OCI-LY7 (cell line): ENCODE measurements at regions not wholly inside any gene's neighbourhood (a gene's known extent, or its start where the extent isn't known, plus 50 kb on each side); places are given as distances from the start of the nearest gene placed in this dataset.

Experiments used
- BruUV-seq: library from RNA; stranded (reverse); fragments of 400-500 nt; replicated peaks from 2 replicates; lab custom pipeline; 2021; lab: Mats Ljungman, UMichigan
- CTCF ChIA-PET: fragments of 300-600 bp; sonication (Branson Sonifier 250); formaldehyde crosslinking; loops from one replicate; lab custom pipeline; 2022; ENCODE audit warnings: antibody characterized with exemption; ENCODE audit not compliant: unreplicated experiment; lab: Charles Lee
- POLR2A ChIA-PET: fragments of 300-600 bp; sonication (Branson Sonifier 250); formaldehyde crosslinking; loops from one replicate; lab custom pipeline; 2022; ENCODE audit warnings: antibody characterized with exemption; lab: Charles Lee
- DNase-seq: peaks from one replicate; pipeline ENCODE4 v3.0.0-alpha.2; 2015; ENCODE audit warnings: low spot score
- H2AFZ ChIP-seq: fragments of 200-600 bp; sonication (generic), shearing (Covaris generic); 2 replicates; pipeline ENCODE4 v1.6.1; 2014; ENCODE audit warnings: mild to moderate bottlenecking, antibody characterized with exemption, low read length, moderate library complexity
- H3K27ac ChIP-seq: fragments of 200-600 bp; sonication (generic); 2 replicates; pipeline ENCODE4 v1.5.1; 2014; ENCODE audit warnings: mixed run types, low read depth, mild to moderate bottlenecking, moderate library complexity, low read length, inconsistent platforms; ENCODE audit not compliant: poor library complexity, severe bottlenecking
- H3K36me3 ChIP-seq: fragments of 200-600 bp; sonication (generic); 2 replicates; pipeline ENCODE4 v1.6.1; 2014; ENCODE audit warnings: mild to moderate bottlenecking, antibody characterized with exemption, low read length, moderate library complexity, mixed read lengths; ENCODE audit not compliant: insufficient read depth
- H3K4me1 ChIP-seq: fragments of 200-600 bp; sonication (generic); 2 replicates; pipeline ENCODE4 v1.5.1; 2014; ENCODE audit warnings: mild to moderate bottlenecking, low read length; ENCODE audit not compliant: insufficient read depth, poor library complexity, severe bottlenecking
- H3K4me2 ChIP-seq: fragments of 200-600 bp; sonication (generic); 2 replicates; pipeline ENCODE4 v1.6.1; 2014; ENCODE audit warnings: mild to moderate bottlenecking, low read length
- H3K4me3 ChIP-seq: fragments of 200-600 bp; sonication (generic); 2 replicates; pipeline ENCODE4 v1.5.1; 2014; ENCODE audit warnings: mild to moderate bottlenecking, low read depth, low read length; ENCODE audit not compliant: poor library complexity, severe bottlenecking
- H3K79me2 ChIP-seq: fragments of 200-600 bp; sonication (generic); 2 replicates; pipeline ENCODE4 v1.6.1; 2016; ENCODE audit warnings: low read depth, mild to moderate bottlenecking, low read length, moderate library complexity, mixed read lengths; ENCODE audit not compliant: insufficient read depth
- H3K9me2 ChIP-seq: fragments of 200-600 bp; sonication (generic); 2 replicates; pipeline ENCODE4 v1.6.1; 2016; ENCODE audit warnings: mild to moderate bottlenecking, low read length, mixed read lengths; ENCODE audit not compliant: insufficient read depth
- H3K9me3 ChIP-seq: fragments of 200-600 bp; sonication (generic); 2 replicates; pipeline ENCODE4 v1.6.1; 2014; ENCODE audit warnings: mild to moderate bottlenecking, mixed run types, low read length, mixed read lengths
- H4K20me1 ChIP-seq: fragments of 200-600 bp; sonication (generic); 2 replicates; pipeline ENCODE4 v1.6.1; 2014; ENCODE audit warnings: mild to moderate bottlenecking, antibody characterized with exemption, low read length, moderate library complexity, mixed read lengths; ENCODE audit not compliant: insufficient read depth
- EZH2phosphoT487 ChIP-seq: fragments of 200-600 bp; sonication (generic); IDR thresholded peaks from 2 replicates; pipeline ENCODE4 v1.6.1; 2018; ENCODE audit warnings: low read depth, borderline replicate concordance, mild to moderate bottlenecking, mixed run types, antibody characterized with exemption, low read length, moderate library complexity, mixed read lengths
- intact Hi-C: fragments of 100-400 bp; cut with micrococcal nuclease; formaldehyde crosslinking; loops from one replicate; pipeline ENCODE4 v1.10.0; 2022; ENCODE audit not compliant: unreplicated experiment
- TF ChIP-seq, protein P1 (sequence below): fragments of 200-600 bp; sonication (generic); conservative IDR thresholded peaks from 2 replicates; pipeline ENCODE4 v1.5.1; 2014; ENCODE audit warnings: mild to moderate bottlenecking, antibody characterized with exemption, low read length, moderate library complexity, mixed read lengths

DNA sequence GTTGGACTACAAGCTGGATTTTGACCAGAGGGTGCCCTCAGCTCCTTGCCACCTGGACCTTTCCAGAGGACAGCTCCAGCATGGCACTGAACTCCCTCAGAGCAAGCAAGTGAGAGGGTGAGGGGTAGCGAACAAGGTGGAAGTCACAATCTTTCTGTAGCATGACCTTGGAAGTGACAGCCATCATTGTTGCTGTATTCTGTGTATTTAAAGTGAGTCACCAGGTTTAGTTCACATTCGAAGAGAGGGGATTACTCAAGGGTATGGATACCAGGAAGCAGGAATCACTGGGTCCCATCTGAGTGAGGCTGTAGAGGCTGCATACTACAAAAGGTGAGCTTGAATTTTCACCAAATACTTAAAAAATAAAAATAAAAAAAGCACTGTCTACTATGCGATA, 280.0 kb upstream of the SPTLC3 start:
- H3K79me2 ChIP-seq = no peaks in the 10 kb centered on the region
- H2AFZ ChIP-seq = no peak overlapping the region
- ChIA-PET CTCF (interaction anchor here (0.5 kb wide), 1 partner anchor 596 kb away, joined by 3 read pairs; no protein-coding TSS in a partner anchor), POLR2A (interaction anchor here (1.4 kb wide), 1 partner anchor 71 kb away, joined by 3 read pairs; no protein-coding TSS in a partner anchor)
- TF ChIP-seq, protein P1, sequence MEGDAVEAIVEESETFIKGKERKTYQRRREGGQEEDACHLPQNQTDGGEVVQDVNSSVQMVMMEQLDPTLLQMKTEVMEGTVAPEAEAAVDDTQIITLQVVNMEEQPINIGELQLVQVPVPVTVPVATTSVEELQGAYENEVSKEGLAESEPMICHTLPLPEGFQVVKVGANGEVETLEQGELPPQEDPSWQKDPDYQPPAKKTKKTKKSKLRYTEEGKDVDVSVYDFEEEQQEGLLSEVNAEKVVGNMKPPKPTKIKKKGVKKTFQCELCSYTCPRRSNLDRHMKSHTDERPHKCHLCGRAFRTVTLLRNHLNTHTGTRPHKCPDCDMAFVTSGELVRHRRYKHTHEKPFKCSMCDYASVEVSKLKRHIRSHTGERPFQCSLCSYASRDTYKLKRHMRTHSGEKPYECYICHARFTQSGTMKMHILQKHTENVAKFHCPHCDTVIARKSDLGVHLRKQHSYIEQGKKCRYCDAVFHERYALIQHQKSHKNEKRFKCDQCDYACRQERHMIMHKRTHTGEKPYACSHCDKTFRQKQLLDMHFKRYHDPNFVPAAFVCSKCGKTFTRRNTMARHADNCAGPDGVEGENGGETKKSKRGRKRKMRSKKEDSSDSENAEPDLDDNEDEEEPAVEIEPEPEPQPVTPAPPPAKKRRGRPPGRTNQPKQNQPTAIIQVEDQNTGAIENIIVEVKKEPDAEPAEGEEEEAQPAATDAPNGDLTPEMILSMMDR = no peak
- TF ChIP-seq EZH2phosphoT487 = no peak
- H3K36me3 ChIP-seq = no peaks in the 10 kb centered on the region
- H3K9me2 ChIP-seq = no peaks in the 10 kb centered on the region
- H3K27ac ChIP-seq = no peak overlapping the region
- no peaks in the 10 kb centered on the region for H3K9me3 ChIP-seq
- intact Hi-C loops = no loop called here
- DNase-seq = no peak
- H3K4me1 ChIP-seq = no peaks in the 10 kb centered on the region
- BruUV-seq = no TSS peak
- no peak overlapping the region for H3K4me2 ChIP-seq
- H3K4me3 ChIP-seq = no peak overlapping the region
- H4K20me1 ChIP-seq = no peaks in the 10 kb centered on the region

DNA sequence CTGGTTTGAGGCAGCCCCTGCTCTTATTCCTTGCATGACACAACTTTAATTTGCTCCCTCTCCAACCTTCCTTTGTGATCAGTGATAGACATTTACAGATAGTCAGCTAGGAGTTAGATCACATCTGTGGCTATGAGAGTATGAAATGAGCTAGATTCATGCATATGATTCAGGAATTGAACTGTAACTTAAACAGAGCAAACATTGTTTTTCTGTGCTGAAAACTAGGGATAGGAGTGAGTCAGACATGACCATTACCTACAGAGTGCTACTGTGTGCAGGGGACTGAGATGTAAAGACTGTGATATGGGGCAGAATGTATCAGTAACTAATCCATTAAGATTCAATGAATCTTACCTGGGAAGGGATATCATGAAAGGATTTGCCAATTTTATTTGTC, 279.4 kb upstream of the SPTLC3 start:
- Histone ChIP-seq H3K4me2 (no peak overlapping the region), H3K79me2 (no peaks in the 10 kb centered on the region), H3K9me3 (no peaks in the 10 kb centered on the region), H2AFZ (no peak overlapping the region), H3K27ac (no peak overlapping the region), H3K4me1 (no peaks in the 10 kb centered on the region), H4K20me1 (no peaks in the 10 kb centered on the region), H3K4me3 (no peak overlapping the region), H3K36me3 (no peaks in the 10 kb centered on the region), H3K9me2 (no peaks in the 10 kb centered on the region)
- ChIA-PET CTCF (no interaction called here), POLR2A (interaction anchor here (1.4 kb wide), 1 partner anchor 71 kb away, joined by 3 read pairs; no protein-coding TSS in a partner anchor)
- intact Hi-C loops = no loop called here
- no TSS peak for BruUV-seq
- TF ChIP-seq EZH2phosphoT487 = no peak
- TF ChIP-seq, protein P1 = no peak
- no peak for DNase-seq

DNA sequence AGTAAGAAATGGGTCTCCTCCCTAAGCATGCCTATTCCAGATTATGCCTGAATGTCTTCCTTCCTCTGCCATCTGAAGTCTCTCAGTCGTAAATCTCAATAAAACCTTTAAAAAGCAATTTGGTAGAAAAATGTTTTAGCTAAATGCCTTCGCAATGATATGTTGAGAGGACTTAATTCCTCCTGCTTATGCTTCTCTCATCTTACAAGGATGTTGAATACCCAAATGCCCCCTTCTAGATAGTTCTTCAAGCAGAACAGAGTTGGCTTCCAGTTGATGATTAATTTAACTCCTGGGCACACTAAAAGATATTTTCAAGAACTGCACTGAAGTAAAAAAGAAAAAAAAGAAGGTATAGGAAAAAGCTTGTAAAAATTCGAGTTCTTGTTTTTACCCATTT, 275.0 kb upstream of the SPTLC3 start:
- Histone ChIP-seq H3K9me2 (no peaks in the 10 kb centered on the region), H2AFZ (no peak overlapping the region), H3K4me2 (no peak overlapping the region), H3K4me1 (no peaks in the 10 kb centered on the region), H3K27ac (no peak overlapping the region), H3K36me3 (no peaks in the 10 kb centered on the region), H3K79me2 (no peaks in the 10 kb centered on the region), H3K4me3 (no peak overlapping the region), H4K20me1 (no peaks in the 10 kb centered on the region), H3K9me3 (no peaks in the 10 kb centered on the region)
- POLR2A ChIA-PET = no interaction called here
- no peak for DNase-seq
- intact Hi-C loops = no loop called here
- BruUV-seq = no TSS peak
- TF ChIP-seq, protein P1 = no peak
- no peak for TF ChIP-seq EZH2phosphoT487
- CTCF ChIA-PET = no interaction called here
